Stomach (tissue), 8 donors: ENCODE measurements at regions not wholly inside any gene's neighbourhood (a gene's known extent, or its start where the extent isn't known, plus 50 kb on each side); places are given as distances from the start of the nearest gene placed in this dataset.

ENCODE experiments used
- DNase-seq, 2 donors: peaks; one replicate each; pipeline versions ENCODE4 v3.0.0 to v3.0.0-alpha.2; 2013 to 2019
- H3K27ac ChIP-seq, 5 donors: fragments of 200-600 bp in 4 of 5; sonication (generic) in 4 of 5; one replicate each; pipeline ENCODE4 v1.5.1; 2013 to 2019; ENCODE audit warnings: mild to moderate bottlenecking in 1 of 5, moderate library complexity in 1 of 5
- H3K27me3 ChIP-seq, 3 donors: fragments of 200-600 bp; sonication (generic); one replicate each; pipeline ENCODE4 v1.5.1; 2017 to 2019; ENCODE audit warnings: mixed run types in 1 of 3
- H3K36me3 ChIP-seq, 4 donors: fragments of 200-600 bp; sonication (generic); 1 replicate in 3 of 4; 2 replicates in 1 of 4; pipeline ENCODE4 v1.5.1; 2016 to 2019
- H3K4me1 ChIP-seq, 4 donors: fragments of 200-600 bp; sonication (generic); one replicate each; pipeline ENCODE4 v1.5.1; 2016 to 2019
- H3K4me3 ChIP-seq, 4 donors: fragments of 200-600 bp; sonication (generic) in 3 of 4; one replicate each; pipeline ENCODE4 v1.5.1; 2016 to 2019; ENCODE audit warnings: mild to moderate bottlenecking in 1 of 4
- H3K9me3 ChIP-seq, 4 donors: fragments of 200-600 bp; sonication (generic); one replicate each; pipeline ENCODE4 v1.5.1; 2016 to 2019
- EP300 ChIP-seq: sonication (generic); formaldehyde crosslinking; IDR thresholded peaks from one replicate; pipeline ENCODE4 v1.6.1; 2017; ENCODE audit warnings: antibody characterized with exemption
- POLR2A ChIP-seq, 4 donors: fragments of 450-650 bp; IDR thresholded peaks; one replicate each; pipeline ENCODE4 v1.6.1; 2016; ENCODE audit warnings: antibody characterized with exemption in 4 of 4, control low read depth in 2 of 4, mild to moderate bottlenecking in 1 of 4, moderate library complexity in 1 of 4
- POLR2AphosphoS5 ChIP-seq, 3 donors: sonication (generic); formaldehyde crosslinking; IDR thresholded peaks; one replicate each; pipeline ENCODE4 v1.6.1; 2016; ENCODE audit warnings: antibody characterized with exemption in 3 of 3
- WGBS, 5 donors: extraction: QIAGEN DNeasy Blood & Tissue Kit in 3 of 5; methylation state at CpG; one replicate each; pipeline versions ENCODE4 v1.1.5 to v1.1.7; 2013 to 2018; 5-methylcytosine and 5-hydroxymethylcytosine counted together
- intact Hi-C: fragments of 100-400 bp; cut with DNase I; formaldehyde crosslinking; loops from one replicate; pipeline ENCODE4 v1.15.1; 2023; ENCODE audit warnings: low total_unique reads
- TF ChIP-seq, protein P1 (sequence below), 7 experiments: fragments of 450-650 bp in 4 of 7; fragments of 200-600 bp in 3 of 7; sonication (generic) in 3 of 7; IDR thresholded peaks; one replicate each; pipeline ENCODE4 v1.5.1; 2016 to 2019; ENCODE audit warnings: antibody characterized with exemption in 7 of 7, control low read depth in 2 of 7, mild to moderate bottlenecking in 1 of 7
- donor health status: healthy with polysubstance abuse.
- donor health status: Bipolar disorder and iron deficiency.
- donor health status: healthy.

DNA sequence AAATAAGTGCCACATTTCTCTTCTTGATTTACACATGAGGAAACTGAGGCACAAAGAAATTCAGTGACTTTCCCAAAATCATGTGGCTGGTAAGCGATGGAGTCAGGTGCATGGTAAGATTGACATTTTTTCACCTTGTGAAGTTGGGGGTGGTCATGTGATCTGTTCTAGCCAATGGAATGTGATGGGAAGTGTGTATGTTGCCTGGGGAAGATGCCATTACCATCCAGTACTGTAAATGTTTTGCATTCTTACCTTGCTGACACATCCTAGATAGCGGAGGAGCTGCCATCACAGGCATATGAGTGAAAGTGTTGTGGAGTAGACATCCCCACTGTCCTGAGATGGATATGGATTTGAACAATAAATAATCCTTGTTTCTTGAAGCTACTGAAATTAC lies 499.6 kb upstream of the SULF2 start:
- peak overlapping the region in 4 of 5 donors; percentile 15 to 54 (median 32) for H3K27ac ChIP-seq
- intact Hi-C loops, result no loop called here
- no peaks in the 10 kb centered on the region for H3K27me3 ChIP-seq
- DNase-seq, result no peak
- TF ChIP-seq POLR2AphosphoS5 (IDR thresholded peaks at IDR 0.05), result no peak
- no peak for TF ChIP-seq POLR2A (IDR thresholded peaks at IDR 0.05)
- no peak for TF ChIP-seq EP300
- TF ChIP-seq, protein P1, sequence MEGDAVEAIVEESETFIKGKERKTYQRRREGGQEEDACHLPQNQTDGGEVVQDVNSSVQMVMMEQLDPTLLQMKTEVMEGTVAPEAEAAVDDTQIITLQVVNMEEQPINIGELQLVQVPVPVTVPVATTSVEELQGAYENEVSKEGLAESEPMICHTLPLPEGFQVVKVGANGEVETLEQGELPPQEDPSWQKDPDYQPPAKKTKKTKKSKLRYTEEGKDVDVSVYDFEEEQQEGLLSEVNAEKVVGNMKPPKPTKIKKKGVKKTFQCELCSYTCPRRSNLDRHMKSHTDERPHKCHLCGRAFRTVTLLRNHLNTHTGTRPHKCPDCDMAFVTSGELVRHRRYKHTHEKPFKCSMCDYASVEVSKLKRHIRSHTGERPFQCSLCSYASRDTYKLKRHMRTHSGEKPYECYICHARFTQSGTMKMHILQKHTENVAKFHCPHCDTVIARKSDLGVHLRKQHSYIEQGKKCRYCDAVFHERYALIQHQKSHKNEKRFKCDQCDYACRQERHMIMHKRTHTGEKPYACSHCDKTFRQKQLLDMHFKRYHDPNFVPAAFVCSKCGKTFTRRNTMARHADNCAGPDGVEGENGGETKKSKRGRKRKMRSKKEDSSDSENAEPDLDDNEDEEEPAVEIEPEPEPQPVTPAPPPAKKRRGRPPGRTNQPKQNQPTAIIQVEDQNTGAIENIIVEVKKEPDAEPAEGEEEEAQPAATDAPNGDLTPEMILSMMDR (IDR thresholded peaks at IDR 0.05), result no peak
- H3K4me3 ChIP-seq, result no peak overlapping the region
- WGBS, 5 donors, result 91 to 100% (median 97%) methylated on average over 2 of the region's 2 CpGs
- peaks cover 18 to 33% (median 22%) of the 10 kb centered on the region in 4 donors for H3K4me1 ChIP-seq
- no peaks in the 10 kb centered on the region for H3K9me3 ChIP-seq
- no peaks in the 10 kb centered on the region for H3K36me3 ChIP-seq

DNA sequence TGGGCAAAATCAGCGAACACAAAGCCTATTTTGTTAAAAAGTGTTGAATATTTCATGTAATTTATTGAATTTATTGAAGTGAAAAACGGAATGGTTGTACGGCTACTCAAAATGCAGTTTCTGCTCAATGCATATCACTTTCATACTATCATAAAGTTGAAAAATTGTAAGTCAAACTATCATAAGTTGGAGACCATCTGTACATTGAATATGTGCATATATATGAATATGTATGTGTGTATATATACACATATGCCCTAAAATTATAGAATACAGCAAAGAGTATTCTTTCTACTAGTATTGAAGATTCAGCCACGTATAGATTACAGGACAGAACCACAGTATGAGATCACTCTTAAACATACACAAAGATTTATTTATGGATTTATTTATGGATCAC lies 499.0 kb upstream of the SULF2 start:
- Histone ChIP-seq H3K27me3 (no peaks in the 10 kb centered on the region), H3K9me3 (no peaks in the 10 kb centered on the region), H3K4me1 (peaks cover 18 to 33% (median 22%) of the 10 kb centered on the region in 4 donors), H3K27ac (peak overlapping the region in 3 of 5 donors; percentile 43 to 54 (median 44)), H3K36me3 (no peaks in the 10 kb centered on the region), H3K4me3 (no peak overlapping the region)
- 80 to 86% (median 83%) methylated on average over 4 of the region's 4 CpGs for WGBS, 5 donors
- intact Hi-C loops, result no loop called here
- TF ChIP-seq, protein P1 (IDR thresholded peaks at IDR 0.05), result no peak
- TF ChIP-seq EP300 (no peak), POLR2AphosphoS5 (IDR thresholded peaks at IDR 0.05) (no peak), POLR2A (IDR thresholded peaks at IDR 0.05) (no peak)
- no peak for DNase-seq

DNA sequence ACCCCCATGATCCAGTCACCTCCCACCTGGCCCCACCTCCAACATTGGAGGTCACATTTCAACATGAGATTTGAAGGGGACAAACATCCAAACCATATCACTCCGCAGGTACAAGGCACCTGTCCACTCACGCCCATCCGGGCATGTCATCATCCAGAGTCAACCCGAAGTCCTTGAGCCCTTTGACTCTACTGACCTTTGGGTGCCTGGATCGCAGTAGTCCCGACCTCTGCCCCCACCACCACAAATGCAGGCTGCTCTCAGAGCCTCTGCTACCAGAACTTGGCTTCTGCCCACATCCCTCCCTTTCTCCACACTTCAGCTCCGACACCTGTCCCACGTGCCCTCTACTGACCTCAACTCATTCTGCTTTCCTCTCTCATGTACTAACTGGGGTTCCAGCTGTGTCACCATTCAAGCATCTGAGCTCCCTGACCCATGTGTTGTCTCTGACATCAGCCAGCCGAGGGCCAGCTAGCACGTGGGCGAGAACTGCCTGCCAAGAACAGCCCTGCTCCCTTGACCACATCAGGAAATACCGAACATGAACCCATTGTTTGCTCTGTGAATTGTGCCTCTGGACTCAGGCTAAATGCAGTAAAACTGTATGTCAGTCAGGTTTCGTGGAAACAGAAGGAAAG lies 498.3 kb upstream of the SULF2 start:
- WGBS, 5 donors, result 39 to 52% (median 49%) methylated on average over 13 of the region's 13 CpGs

DNA sequence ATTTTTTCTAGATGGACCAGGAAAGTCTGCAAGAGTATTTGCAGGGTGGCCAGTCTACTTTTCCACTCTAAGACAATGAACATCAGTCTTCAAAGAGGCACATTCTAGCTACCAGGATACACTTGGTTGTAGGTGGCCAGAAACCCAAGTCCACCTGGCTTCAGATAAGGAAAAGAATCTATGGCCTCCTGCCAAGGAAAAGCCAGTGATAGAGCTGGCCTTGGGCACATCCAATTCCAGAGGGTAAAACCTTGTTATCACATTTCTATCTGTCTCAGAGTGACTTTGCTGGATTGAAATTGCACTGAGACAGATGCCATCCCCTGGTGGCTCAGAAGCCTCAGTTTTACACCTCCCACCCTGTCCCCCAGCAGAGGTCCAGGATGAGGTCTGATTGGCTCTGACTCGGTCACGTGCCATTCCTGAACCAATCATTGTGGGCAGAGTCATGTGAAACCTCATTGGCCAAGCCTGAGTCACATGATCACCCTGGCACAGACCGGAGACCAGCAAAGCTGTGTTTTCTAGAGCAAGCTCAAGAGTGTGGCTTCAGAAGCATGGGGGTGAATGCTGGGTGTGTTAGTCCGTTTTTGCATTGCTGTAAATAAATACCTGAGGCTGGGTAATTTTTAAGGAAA lies 497.4 kb upstream of the SULF2 start:
- Histone ChIP-seq H3K27ac (peak overlapping the region in 2 of 5 donors; percentile 0 to 54), H3K4me3 (no peak overlapping the region), H3K9me3 (no peaks in the 10 kb centered on the region), H3K36me3 (no peaks in the 10 kb centered on the region), H3K27me3 (no peaks in the 10 kb centered on the region), H3K4me1 (peaks cover 18 to 32% (median 22%) of the 10 kb centered on the region in 4 donors)
- peak in 1 of 2 donors; percentile 28 for DNase-seq
- intact Hi-C loops, result no loop called here
- 82 to 89% (median 87%) methylated on average over 2 to 4 of the region's 4 CpGs for WGBS, 5 donors
- no peak for TF ChIP-seq POLR2AphosphoS5 (IDR thresholded peaks at IDR 0.05)
- no peak for TF ChIP-seq EP300
- TF ChIP-seq, protein P1 (IDR thresholded peaks at IDR 0.05), result no peak
- TF ChIP-seq POLR2A (IDR thresholded peaks at IDR 0.05), result no peak

More for the DNA sequence above, 498.3 kb upstream of the SULF2 start:
- Histone ChIP-seq H3K9me3 (no peaks in the 10 kb centered on the region), H3K27me3 (no peaks in the 10 kb centered on the region), H3K4me1 (peaks cover 18 to 33% (median 22%) of the 10 kb centered on the region in 4 donors), H3K36me3 (no peaks in the 10 kb centered on the region), H3K4me3 (no peak overlapping the region), H3K27ac (peak overlapping the region; percentile 43 to 66 (median 47))
- DNase-seq, result peak; percentile 84 to 88
- TF ChIP-seq POLR2AphosphoS5 (IDR thresholded peaks at IDR 0.05), result peak; percentile 18 to 86 (median 25)
- TF ChIP-seq, protein P1 (IDR thresholded peaks at IDR 0.05), result no peak
- intact Hi-C loops, result no loop called here
